HL-60 (cell line): ENCODE measurements at regions not wholly inside any gene's neighbourhood (a gene's known extent, or its start where the extent isn't known, plus 50 kb on each side); places are given as distances from the start of the nearest gene placed in this dataset.

Experiments
- DNase-seq, 2 experiments: peaks; one replicate each; pipeline ENCODE4 v3.0.0-alpha.2; 2010 to 2020; ENCODE audit warnings: low read depth in 1 of 2, low spot score in 1 of 2
- H3K27ac ChIP-seq: fragments of 250-450 bp; sonication (Bioruptor Pico); replicated peaks from 2 replicates; pipeline ENCODE4 v1.5.1; 2020; ENCODE audit warnings: mild to moderate bottlenecking, moderate library complexity
- H3K27me3 ChIP-seq: fragments of 250-450 bp; sonication (Bioruptor Pico); 2 replicates; pipeline ENCODE4 v1.5.1; 2021; ENCODE audit warnings: mild to moderate bottlenecking, moderate library complexity; ENCODE audit not compliant: insufficient read depth, poor library complexity, severe bottlenecking
- H3K4me3 ChIP-seq: replicated peaks from 2 replicates; pipeline ENCODE4 v1.5.1; 2011; ENCODE audit warnings: mild to moderate bottlenecking, control low read depth, low read length; ENCODE audit not compliant: insufficient read depth
- CTCF ChIP-seq: IDR thresholded peaks from one replicate; pipeline ENCODE4 v1.5.1; 2011; ENCODE audit warnings: low read length, control low read depth, inconsistent platforms; ENCODE audit not compliant: insufficient read depth
- GABPA ChIP-seq: IDR thresholded peaks from 2 replicates; pipeline ENCODE4 v1.6.1; 2012; ENCODE audit warnings: low read depth
- POLR2AphosphoS5 ChIP-seq: IDR thresholded peaks from 2 replicates; pipeline ENCODE4 v1.6.1; 2012; ENCODE audit warnings: low read depth
- SPI1 ChIP-seq: IDR thresholded peaks from 2 replicates; pipeline ENCODE4 v1.6.1; 2012; ENCODE audit warnings: low read depth, mild to moderate bottlenecking, borderline replicate concordance
- TF ChIP-seq, protein P1 (sequence below): IDR thresholded peaks from 2 replicates; pipeline ENCODE4 v1.6.1; 2012; ENCODE audit warnings: low read depth; ENCODE audit not compliant: insufficient replicate concordance

GRCh38 chr16:85193876-85194275 lies 81.6 kb upstream of the CIBAR2 start:
- TF ChIP-seq SPI1 (no peak), GABPA (no peak), POLR2AphosphoS5 (no peak), CTCF (no peak)
- TF ChIP-seq, protein P1, sequence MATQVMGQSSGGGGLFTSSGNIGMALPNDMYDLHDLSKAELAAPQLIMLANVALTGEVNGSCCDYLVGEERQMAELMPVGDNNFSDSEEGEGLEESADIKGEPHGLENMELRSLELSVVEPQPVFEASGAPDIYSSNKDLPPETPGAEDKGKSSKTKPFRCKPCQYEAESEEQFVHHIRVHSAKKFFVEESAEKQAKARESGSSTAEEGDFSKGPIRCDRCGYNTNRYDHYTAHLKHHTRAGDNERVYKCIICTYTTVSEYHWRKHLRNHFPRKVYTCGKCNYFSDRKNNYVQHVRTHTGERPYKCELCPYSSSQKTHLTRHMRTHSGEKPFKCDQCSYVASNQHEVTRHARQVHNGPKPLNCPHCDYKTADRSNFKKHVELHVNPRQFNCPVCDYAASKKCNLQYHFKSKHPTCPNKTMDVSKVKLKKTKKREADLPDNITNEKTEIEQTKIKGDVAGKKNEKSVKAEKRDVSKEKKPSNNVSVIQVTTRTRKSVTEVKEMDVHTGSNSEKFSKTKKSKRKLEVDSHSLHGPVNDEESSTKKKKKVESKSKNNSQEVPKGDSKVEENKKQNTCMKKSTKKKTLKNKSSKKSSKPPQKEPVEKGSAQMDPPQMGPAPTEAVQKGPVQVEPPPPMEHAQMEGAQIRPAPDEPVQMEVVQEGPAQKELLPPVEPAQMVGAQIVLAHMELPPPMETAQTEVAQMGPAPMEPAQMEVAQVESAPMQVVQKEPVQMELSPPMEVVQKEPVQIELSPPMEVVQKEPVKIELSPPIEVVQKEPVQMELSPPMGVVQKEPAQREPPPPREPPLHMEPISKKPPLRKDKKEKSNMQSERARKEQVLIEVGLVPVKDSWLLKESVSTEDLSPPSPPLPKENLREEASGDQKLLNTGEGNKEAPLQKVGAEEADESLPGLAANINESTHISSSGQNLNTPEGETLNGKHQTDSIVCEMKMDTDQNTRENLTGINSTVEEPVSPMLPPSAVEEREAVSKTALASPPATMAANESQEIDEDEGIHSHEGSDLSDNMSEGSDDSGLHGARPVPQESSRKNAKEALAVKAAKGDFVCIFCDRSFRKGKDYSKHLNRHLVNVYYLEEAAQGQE = no peak
- H3K27ac ChIP-seq = no peak overlapping the region
- peaks cover 2% of the 10 kb centered on the region for H3K27me3 ChIP-seq
- no peak for DNase-seq
- no peak overlapping the region for H3K4me3 ChIP-seq

- Histone ChIP-seq H3K27ac (no peak overlapping the region), H3K27me3 (no peaks in the 10 kb centered on the region)
- no peak for DNase-seq
These were observed 82.3 kb upstream of the CIBAR2 start for GRCh38 chr16:85194307-85195270.

GRCh38 chr16:85195271-85195647 lies 83.0 kb upstream of the CIBAR2 start:
- TF ChIP-seq GABPA (no peak), POLR2AphosphoS5 (no peak), SPI1 (no peak), CTCF (no peak)
- TF ChIP-seq, protein P1 = no peak
- no peak overlapping the region for H3K27ac ChIP-seq

More at GRCh38 chr16:85194307-85195270, 82.3 kb upstream of the CIBAR2 start:
- no peak overlapping the region for H3K4me3 ChIP-seq
- no peak for TF ChIP-seq GABPA
- TF ChIP-seq, protein P1 = no peak

More at GRCh38 chr16:85195271-85195647, 83.0 kb upstream of the CIBAR2 start:
- DNase-seq = no peak
- Histone ChIP-seq H3K27me3 (no peaks in the 10 kb centered on the region), H3K4me3 (no peak overlapping the region)
